HG03558 (cell line): ENCODE measurements at regions not wholly inside any gene's neighbourhood (a gene's known extent, or its start where the extent isn't known, plus 50 kb on each side); places are given as distances from the start of the nearest gene placed in this dataset.

ENCODE experiments used
- ATAC-seq: cut with Tn5 transposase; IDR thresholded peaks from one replicate; pipeline ENCODE4 v1.9.1; 2021; ENCODE audit warnings: moderate number of reproducible peaks; ENCODE audit not compliant: unreplicated experiment; ENCODE audit errors: extremely low read depth

DNA sequence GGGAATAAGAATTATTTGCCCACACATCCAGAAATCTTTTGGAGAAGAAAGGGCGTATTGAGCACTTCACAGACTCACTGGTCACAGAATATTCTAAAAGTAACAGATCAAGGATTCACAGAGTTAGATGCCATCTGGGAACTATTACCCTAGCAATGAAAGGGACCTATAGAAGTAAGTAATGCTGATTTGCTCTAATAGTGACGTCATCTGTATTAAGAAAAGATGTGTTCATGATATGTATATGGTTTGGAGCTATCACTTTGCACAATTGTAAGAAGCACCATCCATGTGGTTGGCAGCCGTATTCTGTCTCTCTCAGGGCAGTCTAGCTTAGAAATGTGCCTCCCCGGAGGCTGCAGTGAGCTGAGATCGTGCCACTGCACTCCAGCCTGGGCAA lies 52.8 kb upstream of the SV2C start:
- no peak for ATAC-seq

- no peak for ATAC-seq
Observed at GRCh38 chr5:76029739-76030138, 53.4 kb upstream of the SV2C start.

DNA sequence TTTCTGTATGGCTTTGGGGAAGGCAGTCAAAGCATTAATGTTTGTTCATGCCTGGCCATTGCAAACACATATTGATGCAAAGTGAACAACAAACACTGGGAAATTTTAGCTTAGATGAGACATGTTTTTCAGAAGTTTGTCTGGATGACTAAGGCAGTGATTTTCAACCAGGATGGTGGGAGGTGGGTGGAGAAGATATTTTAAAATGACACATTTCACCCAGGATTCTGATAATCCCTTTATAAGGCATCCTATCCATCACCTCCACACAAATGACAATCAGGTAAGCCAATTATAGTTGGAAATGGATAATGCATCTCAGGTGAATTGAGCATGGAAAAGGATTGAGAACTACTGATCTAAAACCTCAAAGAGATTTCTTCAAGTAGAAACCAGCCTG lies 57.4 kb upstream of the SV2C start:
- no peak for ATAC-seq

DNA sequence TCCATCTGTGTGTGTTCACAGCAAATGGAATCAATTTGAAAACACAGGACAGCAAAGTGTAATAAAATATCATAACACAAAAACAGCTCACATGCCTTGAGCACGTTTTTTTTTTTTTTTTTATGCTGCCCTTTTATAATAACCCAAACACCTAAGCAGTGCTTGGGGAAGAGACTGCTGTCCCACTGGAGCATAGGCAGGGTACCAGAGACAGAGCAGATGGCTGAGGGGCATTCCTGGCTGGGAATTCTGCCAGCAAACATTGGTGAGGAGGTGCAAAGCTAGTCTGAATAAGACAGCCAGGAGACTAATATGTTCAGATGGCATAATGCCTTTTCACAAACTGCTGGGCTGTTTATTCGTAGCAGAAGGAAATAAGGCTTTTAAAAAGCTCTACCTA lies 58.1 kb upstream of the SV2C start:
- no peak for ATAC-seq

- no peak for ATAC-seq
Observed at GRCh38 chr5:76022611-76023010, 60.6 kb upstream of the SV2C start.

GRCh38 chr5:76021936-76022584 lies 61.1 kb upstream of the SV2C start:
- ATAC-seq: no peak

DNA sequence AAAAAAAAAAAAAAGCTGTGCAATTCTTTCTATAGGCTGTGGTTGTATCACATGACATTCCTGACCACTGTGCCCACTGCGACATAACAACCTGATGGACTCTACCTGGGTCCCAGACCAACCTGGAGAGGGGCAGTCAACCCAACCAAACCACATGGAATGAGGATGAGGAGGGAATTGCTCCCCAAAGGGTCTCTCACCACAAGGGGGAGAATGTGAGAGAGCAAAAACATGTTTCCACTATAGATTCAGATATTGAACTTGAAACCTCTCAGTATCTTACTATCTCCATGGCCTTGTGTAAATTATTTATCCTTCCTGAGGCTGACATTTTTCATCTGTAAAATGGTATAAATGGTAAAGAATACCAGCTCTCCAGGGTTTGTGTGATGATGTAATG lies 66.9 kb upstream of the SV2C start:
- ATAC-seq: no peak

- ATAC-seq: no peak
Observed at GRCh38 chr5:76014005-76014404, 69.2 kb upstream of the SV2C start.

GRCh38 chr5:76007904-76008303 lies 75.3 kb upstream of the SV2C start:
- no peak for ATAC-seq

DNA sequence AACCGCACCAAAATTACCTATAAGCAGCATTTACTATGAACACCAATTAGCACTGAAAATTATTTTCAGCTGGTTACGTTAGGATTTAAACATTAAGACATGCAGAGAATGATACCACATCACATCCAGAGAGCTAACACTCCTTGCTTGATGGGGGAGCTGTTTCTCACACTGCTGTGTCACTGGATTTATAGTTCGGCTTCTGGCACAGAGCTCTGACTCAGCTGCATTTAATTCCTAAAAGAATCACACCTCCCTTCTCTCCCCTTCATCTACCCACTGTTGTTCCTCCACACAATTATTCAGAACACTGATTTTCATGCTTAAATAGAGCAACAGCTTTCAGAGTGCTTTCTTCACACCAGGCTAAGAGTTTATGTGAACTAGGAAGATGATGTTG lies 82.6 kb upstream of the SV2C start:
- no peak for ATAC-seq

GRCh38 chr5:75993643-75994520 lies 89.3 kb upstream of the SV2C start:
- ATAC-seq: no peak

DNA sequence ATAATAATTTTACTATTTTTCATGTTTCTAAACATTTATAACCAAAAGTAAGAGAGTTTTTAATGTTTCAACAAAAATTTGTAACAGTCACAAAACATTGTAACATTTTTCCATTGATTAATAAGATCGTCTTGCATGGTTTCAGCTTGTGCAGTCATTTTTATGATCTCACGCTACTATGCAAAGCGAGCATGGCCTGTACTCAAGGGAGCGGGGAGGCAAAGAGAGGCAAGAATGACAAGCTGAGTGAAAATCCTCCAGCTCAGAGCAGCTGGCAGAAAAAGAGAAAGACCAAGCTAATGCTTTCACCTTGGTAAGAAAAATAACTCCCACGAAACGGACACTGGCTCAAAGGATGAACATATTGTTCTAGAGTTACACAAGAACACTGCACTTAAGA lies 90.0 kb upstream of the SV2C start:
- ATAC-seq: no peak

DNA sequence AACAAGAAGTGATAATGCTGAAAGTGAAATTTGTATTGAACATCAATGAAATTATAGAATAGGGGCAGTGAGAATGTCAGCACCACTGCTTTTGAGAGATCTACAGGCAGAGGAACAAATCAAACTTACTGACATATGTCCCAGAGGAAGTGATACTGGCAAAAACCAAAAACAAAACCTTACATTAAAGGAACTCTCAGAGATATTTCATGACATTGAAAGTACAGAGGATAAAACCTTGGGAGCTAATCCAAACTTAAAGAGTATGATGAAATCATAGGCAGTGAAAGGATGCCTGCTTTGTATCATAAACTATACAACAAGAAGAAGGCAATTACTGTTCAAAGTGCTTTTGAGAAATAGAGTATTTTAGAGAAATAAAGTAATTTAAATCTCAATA lies 90.4 kb upstream of the SV2C start:
- ATAC-seq: no peak

DNA sequence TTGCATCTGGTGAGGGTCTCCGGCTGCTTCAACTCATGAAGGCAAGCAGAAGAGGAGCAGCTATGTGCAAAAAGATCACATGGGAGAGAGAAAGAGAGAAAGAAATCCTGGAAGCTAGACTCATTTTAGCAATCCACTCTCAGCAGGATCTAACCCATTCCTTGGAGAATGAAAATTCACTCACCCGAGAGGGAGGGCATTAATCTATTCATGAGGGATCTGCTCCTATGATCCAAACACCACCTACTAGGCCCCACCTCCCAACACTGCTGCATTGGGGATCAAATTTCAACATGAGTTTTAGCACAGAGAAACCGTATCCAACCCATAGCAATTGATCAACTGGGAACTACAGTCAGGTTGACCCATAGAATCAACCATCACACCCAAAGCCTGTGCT lies 98.1 kb upstream of the SV2C start:
- no peak for ATAC-seq

GRCh38 chr5:75975496-75975895 lies 107.7 kb upstream of the SV2C start:
- ATAC-seq: no peak

- ATAC-seq: no peak
Observed at GRCh38 chr5:75965292-75965691, 117.9 kb upstream of the SV2C start.

DNA sequence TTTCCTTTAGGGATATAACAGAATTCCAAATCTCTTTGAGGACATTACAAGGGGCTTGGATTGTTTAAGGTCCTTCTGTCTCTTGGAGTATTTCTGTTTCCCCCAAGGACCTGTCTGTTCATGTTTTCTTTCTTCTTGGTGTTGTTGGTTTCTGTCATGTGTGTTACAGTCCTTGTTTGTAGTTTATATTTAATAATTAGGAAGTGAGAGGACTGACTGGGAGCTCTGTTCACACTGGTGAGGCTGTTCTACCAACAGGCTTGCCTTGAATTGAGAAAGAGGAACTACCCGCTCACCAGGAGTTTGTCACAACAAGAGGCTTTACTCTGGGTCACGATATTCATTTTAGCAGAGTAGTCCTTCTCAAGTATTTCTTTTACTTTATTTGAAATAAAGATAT lies 119.2 kb upstream of the SV2C start:
- no peak for ATAC-seq

- ATAC-seq: no peak
Observed at GRCh38 chr5:75963554-75963953, 119.6 kb upstream of the SV2C start.

DNA sequence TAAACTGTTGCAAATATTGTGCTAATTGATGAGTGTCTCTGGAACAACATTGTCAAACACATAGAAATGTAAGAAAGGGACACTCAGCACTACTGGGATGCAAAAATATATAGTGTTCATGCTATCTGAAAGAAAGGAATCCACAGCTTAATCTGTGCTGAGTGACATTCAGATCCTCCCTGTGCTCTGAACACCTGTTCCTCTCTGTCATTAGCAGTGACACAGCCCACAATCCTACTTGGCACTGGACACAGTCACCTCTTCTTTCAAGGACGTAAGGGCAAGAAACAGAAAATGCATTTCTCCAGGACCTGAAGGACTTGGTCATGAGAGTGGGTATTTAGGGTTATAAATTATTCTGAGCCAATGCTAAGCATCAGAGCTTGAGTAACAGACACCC lies 121.4 kb upstream of the SV2C start:
- no peak for ATAC-seq

DNA sequence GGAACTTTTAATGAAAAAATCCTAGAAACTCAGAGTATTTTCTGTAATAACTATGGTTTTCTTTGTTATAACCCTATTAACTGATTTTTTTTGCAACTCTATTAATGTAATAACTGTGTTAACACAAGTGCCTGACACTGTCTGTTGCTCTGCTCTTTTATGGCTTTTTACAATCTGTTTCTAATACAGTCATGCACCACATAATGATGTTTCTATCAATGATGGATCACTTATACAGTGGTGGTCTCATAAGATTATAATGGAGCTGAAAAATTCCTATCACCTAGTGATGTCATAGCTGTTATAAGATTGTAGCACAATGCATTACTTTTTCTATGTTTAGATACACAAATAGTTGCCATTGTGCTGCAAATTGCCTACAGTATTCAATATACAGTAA lies 123.1 kb upstream of the SV2C start:
- no peak for ATAC-seq

GRCh38 chr5:75952963-75953362 lies 130.2 kb upstream of the SV2C start:
- no peak for ATAC-seq

DNA sequence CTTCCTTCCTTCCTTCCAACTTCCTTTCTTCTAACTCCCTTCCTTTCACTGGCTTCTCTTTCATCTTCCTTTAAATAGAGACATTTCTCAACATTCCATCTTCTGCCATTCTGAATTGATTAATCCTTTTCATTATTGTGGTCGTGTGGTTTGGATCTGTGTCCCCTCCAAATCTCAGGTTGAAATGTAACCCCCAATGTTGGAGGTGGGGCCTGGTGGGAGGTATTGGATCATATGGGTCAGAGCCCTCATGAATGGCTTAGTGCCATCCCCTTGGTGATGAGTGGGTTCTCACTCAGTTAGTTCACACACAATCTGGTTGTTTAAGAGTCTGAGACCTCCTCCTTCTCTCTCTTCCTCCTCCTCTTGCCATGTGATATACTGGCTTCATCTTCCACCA lies 130.9 kb upstream of the SV2C start:
- no peak for ATAC-seq
